ENCODE measurements at regions not wholly inside any gene's neighbourhood (a gene's known extent, or its start where the extent isn't known, plus 50 kb on each side); places are given as distances from the start of the nearest gene placed in this dataset.

DNA sequence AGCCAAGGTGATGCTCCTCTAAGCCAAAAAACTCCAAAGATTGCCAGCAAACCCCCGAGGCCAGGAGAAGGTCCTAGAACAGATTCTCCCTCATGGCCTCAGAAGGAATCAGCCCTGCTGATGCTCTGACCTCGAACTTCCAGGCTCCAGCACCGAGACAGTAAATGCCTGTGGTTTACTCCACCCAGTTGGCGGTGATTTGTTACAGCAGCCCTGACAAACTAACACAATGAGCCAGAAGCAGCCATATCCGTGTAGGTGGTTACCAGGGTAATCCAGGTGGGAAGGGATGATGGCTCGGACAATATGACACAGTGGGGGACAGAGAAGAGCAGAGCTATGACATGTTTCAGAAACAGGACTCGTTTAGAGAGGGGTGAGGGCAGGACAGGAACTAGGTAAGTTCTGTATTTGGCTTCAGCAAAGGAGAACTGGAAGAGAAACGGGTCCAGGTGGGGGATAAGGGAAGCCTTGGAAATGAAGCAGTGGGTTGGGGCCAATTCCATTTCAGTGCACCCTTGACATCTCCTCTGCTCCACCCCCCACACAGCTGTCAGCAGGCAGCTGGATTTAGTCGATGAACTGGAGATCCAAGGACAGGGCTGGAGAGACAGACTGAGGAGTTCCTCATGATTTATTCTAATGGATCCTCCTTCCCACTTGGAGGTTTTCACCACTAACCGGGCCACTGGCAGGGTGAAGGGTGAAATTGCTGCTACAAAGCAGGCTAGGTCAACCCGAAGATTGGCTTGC lies 179.7 kb upstream of the SH3BP4 start:
- Histone ChIP-seq H3K4me1 (ENCODE audit: insufficient read depth, low read length, poor library complexity, severe bottlenecking) (peaks cover 21% of the 10 kb centered on the region), H3K27ac (ENCODE audit: low read depth, low read length, poor library complexity, severe bottlenecking) (no peak overlapping the region), H3K36me3 (ENCODE audit: insufficient read depth, low read length, poor library complexity, severe bottlenecking) (no peaks in the 10 kb centered on the region), H3K4me3 (ENCODE audit: low read depth, low read length, poor library complexity, severe bottlenecking) (no peak overlapping the region), H3K9me3 (ENCODE audit: low read depth, low read length, poor library complexity, severe bottlenecking) (no peaks in the 10 kb centered on the region), H3K27me3 (replicated peaks; ENCODE audit: insufficient read depth, low read depth, low read length, poor library complexity) (no peaks in the 10 kb centered on the region)
- intact Hi-C loops (cut with micrococcal nuclease; ENCODE audit: unreplicated experiment) = no loop called here
- BruUV-seq (replicated peaks) = no TSS peak
- CTCF ChIA-PET = no interaction called here
- DNase-seq (ENCODE audit: low spot score) = no peak
- POLR2A ChIA-PET (ENCODE audit: low non-redundant PET) = no interaction called here
- no peak for TF ChIP-seq CTCF (conservative IDR thresholded peaks at IDR 0.05; ENCODE audit: low read depth, low read length)
- TF ChIP-seq EZH2 (IDR thresholded peaks at IDR 0.05; ENCODE audit: borderline replicate concordance, low read depth, low read length, poor library complexity, severe bottlenecking) = no peak

DNA sequence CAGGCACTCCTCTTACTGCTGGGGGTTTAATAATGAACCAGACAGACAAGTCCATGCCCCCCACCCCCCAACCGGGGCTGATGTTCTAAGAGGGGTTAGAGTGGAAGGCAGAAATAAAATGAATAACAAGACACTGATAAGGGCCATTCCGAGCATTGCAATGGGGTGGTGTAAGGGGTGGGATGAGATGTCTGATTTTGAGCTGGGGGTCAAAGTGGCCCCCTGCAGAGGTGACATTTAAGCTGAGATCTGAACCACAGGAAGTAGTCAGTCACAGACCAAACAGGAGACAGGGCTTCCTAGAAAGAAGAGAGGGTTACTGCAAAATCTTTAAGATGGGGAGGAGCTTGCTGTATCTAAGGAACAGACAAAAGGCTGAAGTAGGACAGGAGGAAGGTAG lies 180.6 kb upstream of the SH3BP4 start:
- no peak overlapping the region for H3K4me3 ChIP-seq (ENCODE audit: low read depth, low read length, poor library complexity, severe bottlenecking)
- no peaks in the 10 kb centered on the region for H3K9me3 ChIP-seq (ENCODE audit: low read depth, low read length, poor library complexity, severe bottlenecking)
- no peaks in the 10 kb centered on the region for H3K27me3 ChIP-seq (replicated peaks; ENCODE audit: insufficient read depth, low read depth, low read length, poor library complexity)
- BruUV-seq (replicated peaks) = no TSS peak
- peaks cover 21% of the 10 kb centered on the region for H3K4me1 ChIP-seq (ENCODE audit: insufficient read depth, low read length, poor library complexity, severe bottlenecking)
- POLR2A ChIA-PET (ENCODE audit: low non-redundant PET) = no interaction called here
- intact Hi-C loops (cut with micrococcal nuclease; ENCODE audit: unreplicated experiment) = no loop called here
- H3K36me3 ChIP-seq (ENCODE audit: insufficient read depth, low read length, poor library complexity, severe bottlenecking) = no peaks in the 10 kb centered on the region
- TF ChIP-seq EZH2 (IDR thresholded peaks at IDR 0.05; ENCODE audit: borderline replicate concordance, low read depth, low read length, poor library complexity, severe bottlenecking) (no peak), CTCF (conservative IDR thresholded peaks at IDR 0.05; ENCODE audit: low read depth, low read length) (no peak)
- CTCF ChIA-PET = no interaction called here
- DNase-seq (ENCODE audit: low spot score) = no peak
- H3K27ac ChIP-seq (ENCODE audit: low read depth, low read length, poor library complexity, severe bottlenecking) = no peak overlapping the region

DNA sequence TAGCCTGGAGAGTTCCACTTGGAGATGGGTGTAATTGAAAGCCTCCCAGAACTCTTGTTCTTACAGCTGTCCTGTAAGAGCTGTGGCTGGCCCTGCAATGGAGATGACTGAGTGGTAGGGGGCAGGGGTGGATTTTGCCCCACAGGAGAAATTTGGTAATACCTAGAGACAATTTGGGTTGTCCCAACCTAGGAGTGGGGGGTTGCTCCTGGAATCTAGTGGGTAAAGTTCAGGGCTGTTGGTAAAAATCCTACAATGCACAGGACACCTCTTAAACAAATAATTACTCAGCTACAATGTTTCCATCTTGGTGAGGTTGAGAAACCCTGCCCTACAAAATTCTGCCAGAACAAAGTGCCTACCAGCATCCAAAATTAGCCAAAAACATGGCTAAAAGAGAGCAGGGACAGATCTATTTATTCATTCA lies 181.1 kb upstream of the SH3BP4 start:
- CTCF ChIA-PET = interaction anchor here (0.6 kb wide), 1 partner anchor 159 kb away, joined by 3 read pairs; no protein-coding TSS in a partner anchor
- H3K9me3 ChIP-seq (ENCODE audit: low read depth, low read length, poor library complexity, severe bottlenecking) = no peaks in the 10 kb centered on the region
- no peaks in the 10 kb centered on the region for H3K36me3 ChIP-seq (ENCODE audit: insufficient read depth, low read length, poor library complexity, severe bottlenecking)
- no TSS peak for BruUV-seq (replicated peaks)
- peaks cover 21% of the 10 kb centered on the region for H3K4me1 ChIP-seq (ENCODE audit: insufficient read depth, low read length, poor library complexity, severe bottlenecking)
- POLR2A ChIA-PET (ENCODE audit: low non-redundant PET) = no interaction called here
- intact Hi-C loops (cut with micrococcal nuclease; ENCODE audit: unreplicated experiment) = no loop called here
- DNase-seq (ENCODE audit: low spot score) = no peak
- no peak for TF ChIP-seq CTCF (conservative IDR thresholded peaks at IDR 0.05; ENCODE audit: low read depth, low read length)
- TF ChIP-seq EZH2 (IDR thresholded peaks at IDR 0.05; ENCODE audit: borderline replicate concordance, low read depth, low read length, poor library complexity, severe bottlenecking) = no peak
- no peak overlapping the region for H3K27ac ChIP-seq (ENCODE audit: low read depth, low read length, poor library complexity, severe bottlenecking)
- no peak overlapping the region for H3K4me3 ChIP-seq (ENCODE audit: low read depth, low read length, poor library complexity, severe bottlenecking)
- no peaks in the 10 kb centered on the region for H3K27me3 ChIP-seq (replicated peaks; ENCODE audit: insufficient read depth, low read depth, low read length, poor library complexity)

Measured in A673 (cell line).